PC-3 (cell line): ENCODE measurements at regions not wholly inside any gene's neighbourhood (a gene's known extent, or its start where the extent isn't known, plus 50 kb on each side); places are given as distances from the start of the nearest gene placed in this dataset.

Experiments
- EZH2 ChIP-seq: fragments of 300-600 bp; sonication (generic); IDR thresholded peaks from one replicate; pipeline ENCODE4 v1.6.1; 2017; ENCODE audit warnings: antibody characterized with exemption, mild to moderate bottlenecking, low read length; ENCODE audit not compliant: unreplicated experiment
- EZH2phosphoT487 ChIP-seq: fragments of 300-600 bp; sonication (generic); IDR thresholded peaks from 2 replicates; pipeline ENCODE4 v1.6.1; 2018; ENCODE audit warnings: mild to moderate bottlenecking, antibody characterized with exemption, low read length, borderline replicate concordance
- TF ChIP-seq, protein P1 (sequence below): fragments of 300-600 bp; sonication (generic); conservative IDR thresholded peaks from 2 replicates; pipeline ENCODE4 v1.5.1; 2017; ENCODE audit warnings: antibody characterized with exemption, low read depth, mild to moderate bottlenecking, low read length

GRCh38 chrX:77014377-77015372 lies 432.5 kb upstream of the FGF16 start:
- TF ChIP-seq, protein P1, sequence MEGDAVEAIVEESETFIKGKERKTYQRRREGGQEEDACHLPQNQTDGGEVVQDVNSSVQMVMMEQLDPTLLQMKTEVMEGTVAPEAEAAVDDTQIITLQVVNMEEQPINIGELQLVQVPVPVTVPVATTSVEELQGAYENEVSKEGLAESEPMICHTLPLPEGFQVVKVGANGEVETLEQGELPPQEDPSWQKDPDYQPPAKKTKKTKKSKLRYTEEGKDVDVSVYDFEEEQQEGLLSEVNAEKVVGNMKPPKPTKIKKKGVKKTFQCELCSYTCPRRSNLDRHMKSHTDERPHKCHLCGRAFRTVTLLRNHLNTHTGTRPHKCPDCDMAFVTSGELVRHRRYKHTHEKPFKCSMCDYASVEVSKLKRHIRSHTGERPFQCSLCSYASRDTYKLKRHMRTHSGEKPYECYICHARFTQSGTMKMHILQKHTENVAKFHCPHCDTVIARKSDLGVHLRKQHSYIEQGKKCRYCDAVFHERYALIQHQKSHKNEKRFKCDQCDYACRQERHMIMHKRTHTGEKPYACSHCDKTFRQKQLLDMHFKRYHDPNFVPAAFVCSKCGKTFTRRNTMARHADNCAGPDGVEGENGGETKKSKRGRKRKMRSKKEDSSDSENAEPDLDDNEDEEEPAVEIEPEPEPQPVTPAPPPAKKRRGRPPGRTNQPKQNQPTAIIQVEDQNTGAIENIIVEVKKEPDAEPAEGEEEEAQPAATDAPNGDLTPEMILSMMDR: no peak
- TF ChIP-seq EZH2phosphoT487: no peak
- TF ChIP-seq EZH2: no peak
